BJ (cell line): ENCODE measurements at regions not wholly inside any gene's neighbourhood (a gene's known extent, or its start where the extent isn't known, plus 50 kb on each side); places are given as distances from the start of the nearest gene placed in this dataset.

Experiments
- CTCF ChIA-PET: fragments of 350-600 bp; formaldehyde crosslinking; extraction: SDS; loops from one replicate; lab custom pipeline; 2021; ENCODE audit warnings: antibody characterized with exemption, inconsistent platforms; lab: Yijun Ruan, JAX
- POLR2A ChIA-PET: fragments of 300-600 bp; sonication (Branson Sonifier 250); formaldehyde crosslinking; extraction: SDS; loops from one replicate; lab custom pipeline; 2021; ENCODE audit warnings: antibody characterized with exemption; lab: Charles Lee
- DNase-seq: peaks from one replicate; pipeline ENCODE4 v3.0.0-alpha.2; 2011; ENCODE audit warnings: low read depth
- H3K27me3 ChIP-seq: 2 replicates; pipeline ENCODE4 v1.6.0; 2011; ENCODE audit warnings: low read length; ENCODE audit not compliant: control insufficient read depth, insufficient read depth
- H3K36me3 ChIP-seq: 2 replicates; pipeline ENCODE4 v1.5.1; 2011; ENCODE audit warnings: low read length; ENCODE audit not compliant: control insufficient read depth, insufficient read depth
- H3K4me3 ChIP-seq: 2 replicates; pipeline ENCODE4 v1.5.1; 2011; ENCODE audit warnings: low read depth, mild to moderate bottlenecking, control low read depth, low read length
- CTCF ChIP-seq: IDR thresholded peaks from 2 replicates; pipeline ENCODE4 v1.5.1; 2011; ENCODE audit warnings: low read depth, mild to moderate bottlenecking, control low read depth, inconsistent platforms, low read length, moderate library complexity; ENCODE audit not compliant: insufficient read depth

GRCh38 chr9:119924736-119925135 is 555.5 kb upstream of the BRINP1 start:
- Histone ChIP-seq H3K4me3 (no peak overlapping the region), H3K27me3 (peaks cover 2% of the 10 kb centered on the region; the same call in 1 of the 2 replicates), H3K36me3 (no peaks in the 10 kb centered on the region)
- no peak for TF ChIP-seq CTCF
- CTCF ChIA-PET: interaction anchor here (1.0 to 1.4 kb wide), 3 partner anchors 9 to 44 kb away, joined by 3 to 4 read pairs (median 3); no protein-coding TSS in a partner anchor
- no peak for DNase-seq
- POLR2A ChIA-PET: no interaction called here

- Histone ChIP-seq H3K27me3 (no peaks in the 10 kb centered on the region), H3K36me3 (no peaks in the 10 kb centered on the region), H3K4me3 (no peak overlapping the region)
- POLR2A ChIA-PET: no interaction called here
- no peak for TF ChIP-seq CTCF
- DNase-seq: no peak
- CTCF ChIA-PET: no interaction called here
Measured at GRCh38 chr9:119917175-119917574, 547.9 kb upstream of the BRINP1 start.

- POLR2A ChIA-PET: no interaction called here
- no peak for DNase-seq
- Histone ChIP-seq H3K27me3 (no peaks in the 10 kb centered on the region), H3K4me3 (no peak overlapping the region), H3K36me3 (no peaks in the 10 kb centered on the region)
- TF ChIP-seq CTCF: no peak
- CTCF ChIA-PET: no interaction called here
Measured at GRCh38 chr9:119907056-119907455, 537.8 kb upstream of the BRINP1 start.

DNA sequence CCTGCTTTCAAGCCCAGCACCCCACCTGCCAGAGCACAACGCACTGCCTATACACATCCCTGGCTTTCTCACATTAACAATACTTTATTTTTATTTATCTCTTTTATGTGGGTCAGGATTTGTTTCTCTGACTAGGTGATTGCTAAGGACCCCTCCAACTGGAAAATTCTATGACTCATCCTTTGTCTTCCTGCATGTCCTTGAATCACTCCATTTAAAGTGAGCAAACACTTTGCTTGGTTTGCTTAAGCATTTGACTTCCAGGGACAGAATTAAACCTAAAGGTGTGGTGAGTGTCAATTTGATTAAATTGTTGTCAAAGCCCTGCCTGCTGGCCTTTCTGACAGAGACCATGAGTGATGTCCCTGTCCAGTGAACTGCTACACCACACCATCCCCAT is 536.5 kb upstream of the BRINP1 start:
- ChIA-PET POLR2A (no interaction called here), CTCF (no interaction called here)
- Histone ChIP-seq H3K27me3 (no peaks in the 10 kb centered on the region), H3K4me3 (no peak overlapping the region), H3K36me3 (no peaks in the 10 kb centered on the region)
- DNase-seq: no peak
- TF ChIP-seq CTCF: no peak

DNA sequence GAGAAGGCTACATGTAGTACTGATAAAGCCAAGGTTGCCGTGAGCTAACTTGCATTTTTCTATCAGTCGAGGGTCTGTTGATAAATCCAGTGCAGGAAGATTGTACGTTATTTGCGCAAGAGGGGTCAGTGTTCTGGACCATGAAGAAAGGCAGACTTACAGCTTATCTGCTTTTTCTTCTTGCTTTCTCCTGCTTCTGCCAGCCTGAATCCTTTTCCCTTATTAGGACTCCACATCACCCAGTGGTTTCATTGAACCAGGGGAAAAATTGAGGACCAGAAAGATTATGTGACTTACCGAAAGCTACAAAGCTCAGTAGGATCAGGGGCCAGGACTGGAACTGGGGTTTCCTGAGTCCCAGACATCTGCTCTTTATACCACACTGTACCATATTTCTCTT is 534.6 kb upstream of the BRINP1 start:
- ChIA-PET POLR2A (no interaction called here), CTCF (interaction anchor here (0.6 to 0.9 kb wide), 3 partner anchors 9 to 919 kb away, joined by 3 to 6 read pairs (median 4); no protein-coding TSS in a partner anchor)
- DNase-seq: no peak
- Histone ChIP-seq H3K27me3 (no peaks in the 10 kb centered on the region), H3K36me3 (no peaks in the 10 kb centered on the region), H3K4me3 (no peak overlapping the region)
- no peak for TF ChIP-seq CTCF
